ENCODE measurements at regions not wholly inside any gene's neighbourhood (a gene's known extent, or its start where the extent isn't known, plus 50 kb on each side); places are given as distances from the start of the nearest gene placed in this dataset.
A peak's percentile ranks its signal among the peaks of the same experiment; 100 is the strongest.

GRCh38 chr12:116687888-116688287, 50.0 kb downstream of the SPRING1 start:
- no peak for DNase-seq (ENCODE audit: low spot score)
- intact Hi-C loops (cut with DNase I), result no loop called here
- no peaks in the 10 kb centered on the region for H3K9me3 ChIP-seq
- H3K4me1 ChIP-seq (replicated peaks), result no peaks in the 10 kb centered on the region
- no peaks in the 10 kb centered on the region for H3K36me3 ChIP-seq
- no peaks in the 10 kb centered on the region for H3K27me3 ChIP-seq (replicated peaks; ENCODE audit: insufficient read depth)
- H3K4me3 ChIP-seq, result no peak overlapping the region
- H3K27ac ChIP-seq, result no peak overlapping the region
- WGBS, result 68% methylated on average over 11 of the region's 11 CpGs
- no peak for TF ChIP-seq POLR2AphosphoS5 (IDR thresholded peaks at IDR 0.05)
- TF ChIP-seq, protein P1, sequence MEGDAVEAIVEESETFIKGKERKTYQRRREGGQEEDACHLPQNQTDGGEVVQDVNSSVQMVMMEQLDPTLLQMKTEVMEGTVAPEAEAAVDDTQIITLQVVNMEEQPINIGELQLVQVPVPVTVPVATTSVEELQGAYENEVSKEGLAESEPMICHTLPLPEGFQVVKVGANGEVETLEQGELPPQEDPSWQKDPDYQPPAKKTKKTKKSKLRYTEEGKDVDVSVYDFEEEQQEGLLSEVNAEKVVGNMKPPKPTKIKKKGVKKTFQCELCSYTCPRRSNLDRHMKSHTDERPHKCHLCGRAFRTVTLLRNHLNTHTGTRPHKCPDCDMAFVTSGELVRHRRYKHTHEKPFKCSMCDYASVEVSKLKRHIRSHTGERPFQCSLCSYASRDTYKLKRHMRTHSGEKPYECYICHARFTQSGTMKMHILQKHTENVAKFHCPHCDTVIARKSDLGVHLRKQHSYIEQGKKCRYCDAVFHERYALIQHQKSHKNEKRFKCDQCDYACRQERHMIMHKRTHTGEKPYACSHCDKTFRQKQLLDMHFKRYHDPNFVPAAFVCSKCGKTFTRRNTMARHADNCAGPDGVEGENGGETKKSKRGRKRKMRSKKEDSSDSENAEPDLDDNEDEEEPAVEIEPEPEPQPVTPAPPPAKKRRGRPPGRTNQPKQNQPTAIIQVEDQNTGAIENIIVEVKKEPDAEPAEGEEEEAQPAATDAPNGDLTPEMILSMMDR (IDR thresholded peaks at IDR 0.05), result peak in 2 of 4 experiments; percentile 9 to 36

- H3K27me3 ChIP-seq (replicated peaks; ENCODE audit: insufficient read depth), result no peaks in the 10 kb centered on the region
- no peaks in the 10 kb centered on the region for H3K9me3 ChIP-seq
- 85% methylated on average over 3 of the region's 3 CpGs for WGBS
- H3K4me3 ChIP-seq, result no peak overlapping the region
- no peak for DNase-seq (ENCODE audit: low spot score)
- intact Hi-C loops (cut with DNase I), result no loop called here
- H3K36me3 ChIP-seq, result no peaks in the 10 kb centered on the region
- H3K27ac ChIP-seq, result no peak overlapping the region
- H3K4me1 ChIP-seq (replicated peaks), result no peaks in the 10 kb centered on the region
- TF ChIP-seq POLR2AphosphoS5 (IDR thresholded peaks at IDR 0.05) (no peak), POLR2A (IDR thresholded peaks at IDR 0.05) (no peak)
- TF ChIP-seq, protein P1 (IDR thresholded peaks at IDR 0.05), result no peak
These were observed 53.0 kb downstream of the SPRING1 start for GRCh38 chr12:116684891-116685290.

DNA sequence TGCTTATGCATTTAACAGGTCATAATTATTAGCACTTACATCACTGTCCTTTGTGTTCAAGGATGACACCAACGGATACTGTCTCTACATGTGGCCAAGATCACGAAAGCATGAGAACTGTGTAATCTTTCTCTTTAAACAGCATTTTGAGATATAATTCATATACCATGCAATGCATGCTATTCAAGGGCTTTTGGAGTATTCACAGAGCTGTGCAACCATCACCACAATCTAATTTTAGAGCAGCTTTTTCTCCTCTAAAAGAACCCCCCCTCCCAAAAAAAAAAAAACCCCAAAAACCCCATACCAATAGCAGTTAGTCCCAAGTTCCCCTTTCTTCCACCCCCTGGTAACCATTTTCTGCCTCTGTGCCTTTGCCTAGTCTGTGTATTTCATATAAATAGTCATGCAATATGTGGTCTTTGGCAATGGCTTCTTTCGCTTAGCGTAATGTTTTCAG, 60.6 kb downstream of the SPRING1 start:
- intact Hi-C loops (cut with DNase I), result no loop called here
- Histone ChIP-seq H3K9me3 (no peaks in the 10 kb centered on the region), H3K27me3 (replicated peaks; ENCODE audit: insufficient read depth) (no peaks in the 10 kb centered on the region), H3K36me3 (no peaks in the 10 kb centered on the region), H3K4me1 (replicated peaks) (no peaks in the 10 kb centered on the region), H3K27ac (no peak overlapping the region), H3K4me3 (no peak overlapping the region)
- TF ChIP-seq POLR2AphosphoS5 (IDR thresholded peaks at IDR 0.05) (no peak), POLR2A (IDR thresholded peaks at IDR 0.05) (no peak)
- TF ChIP-seq, protein P1 (IDR thresholded peaks at IDR 0.05), result no peak
- DNase-seq (ENCODE audit: low spot score), result no peak
- 53% methylated on average over 4 of the region's 4 CpGs for WGBS

DNA sequence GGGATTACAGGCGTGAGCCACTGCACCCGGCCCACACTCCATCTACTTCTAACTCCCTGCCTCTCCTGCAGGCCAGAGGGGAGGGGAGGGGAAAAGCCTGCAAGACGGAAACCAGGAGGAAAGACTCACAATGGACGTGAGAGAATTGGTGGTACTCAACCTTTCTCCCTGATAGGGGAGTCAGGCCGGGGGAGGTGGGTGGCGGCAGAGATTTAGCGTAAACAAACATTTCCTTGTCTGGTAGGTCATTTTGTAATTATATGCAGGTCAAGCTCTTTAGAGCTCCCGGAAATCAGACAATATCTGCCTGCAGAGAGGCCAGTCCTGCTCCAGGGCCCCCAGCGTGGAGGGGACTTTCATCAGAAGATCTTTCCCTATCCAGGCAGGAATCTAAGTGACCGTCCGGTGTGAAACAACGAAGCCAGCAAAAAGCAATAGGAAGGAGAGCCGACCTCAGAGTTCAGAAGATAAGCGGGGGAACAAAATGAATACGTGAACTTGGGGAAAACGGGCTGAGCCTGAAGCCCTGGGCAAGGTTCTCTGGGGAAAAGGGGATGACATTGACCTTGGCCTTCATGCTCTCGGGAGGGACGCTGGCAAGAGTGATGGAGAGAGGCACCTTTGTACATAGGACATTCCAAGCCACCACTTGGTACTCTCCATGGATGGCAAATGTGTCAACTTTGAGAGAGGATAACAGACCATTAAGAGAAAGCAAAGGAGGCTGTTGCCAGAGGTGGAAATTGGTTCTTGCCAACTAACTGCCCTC, 62.3 kb downstream of the SPRING1 start:
- WGBS, result 91% methylated on average over 18 of the region's 18 CpGs
- Histone ChIP-seq H3K27ac (no peak overlapping the region), H3K36me3 (no peaks in the 10 kb centered on the region), H3K9me3 (no peaks in the 10 kb centered on the region), H3K4me3 (no peak overlapping the region), H3K27me3 (replicated peaks; ENCODE audit: insufficient read depth) (no peaks in the 10 kb centered on the region), H3K4me1 (replicated peaks) (no peaks in the 10 kb centered on the region)
- DNase-seq (ENCODE audit: low spot score), result no peak
- intact Hi-C loops (cut with DNase I), result no loop called here
- TF ChIP-seq POLR2A (IDR thresholded peaks at IDR 0.05) (no peak), POLR2AphosphoS5 (IDR thresholded peaks at IDR 0.05) (no peak)
- TF ChIP-seq, protein P1 (IDR thresholded peaks at IDR 0.05), result no peak

GRCh38 chr12:116674643-116675183, 63.2 kb downstream of the SPRING1 start:
- 87% methylated on average over 5 of the region's 5 CpGs for WGBS
- no peaks in the 10 kb centered on the region for H3K9me3 ChIP-seq
- H3K36me3 ChIP-seq, result no peaks in the 10 kb centered on the region

More at GRCh38 chr12:116674643-116675183, 63.2 kb downstream of the SPRING1 start:
- Histone ChIP-seq H3K27me3 (replicated peaks; ENCODE audit: insufficient read depth) (no peaks in the 10 kb centered on the region), H3K27ac (no peak overlapping the region), H3K4me1 (replicated peaks) (no peaks in the 10 kb centered on the region), H3K4me3 (no peak overlapping the region)
- no peak for DNase-seq (ENCODE audit: low spot score)
- intact Hi-C loops (cut with DNase I), result no loop called here
- TF ChIP-seq POLR2AphosphoS5 (IDR thresholded peaks at IDR 0.05) (no peak), POLR2A (IDR thresholded peaks at IDR 0.05) (no peak)
- TF ChIP-seq, protein P1 (IDR thresholded peaks at IDR 0.05), result no peak

All from prostate gland (tissue), 2 donors.